GM12801 (cell line): ENCODE measurements at regions not wholly inside any gene's neighbourhood (a gene's known extent, or its start where the extent isn't known, plus 50 kb on each side); places are given as distances from the start of the nearest gene placed in this dataset.

ENCODE experiments used
- CTCF ChIP-seq: IDR thresholded peaks from one replicate; pipeline ENCODE4 v1.5.1; 2011; ENCODE audit warnings: control low read depth; ENCODE audit not compliant: insufficient read length; ENCODE audit errors: extremely low read depth

- TF ChIP-seq CTCF = no peak
Measured at GRCh38 chr18:61062258-61062657, 271.0 kb upstream of the CDH20 start.

- no peak for TF ChIP-seq CTCF
Measured at GRCh38 chr18:61064911-61065310, 268.3 kb upstream of the CDH20 start.

- no peak for TF ChIP-seq CTCF
Measured at GRCh38 chr18:61076986-61077385, 256.2 kb upstream of the CDH20 start.

GRCh38 chr18:61079714-61080113, 253.5 kb upstream of the CDH20 start:
- TF ChIP-seq CTCF = no peak

GRCh38 chr18:61080954-61081528, 252.2 kb upstream of the CDH20 start:
- no peak for TF ChIP-seq CTCF

- TF ChIP-seq CTCF = no peak
Measured at GRCh38 chr18:61082976-61083630, 250.1 kb upstream of the CDH20 start.

- no peak for TF ChIP-seq CTCF
Measured at GRCh38 chr18:61085036-61085435, 248.2 kb upstream of the CDH20 start.
